Stimulated activated CD8-positive, alpha-beta memory T cell treated with anti-CD3 and anti-CD28 coated beads, Interleukin-7, amount 100 ng/mL, for 24 hours (primary cell): ENCODE measurements at regions not wholly inside any gene's neighbourhood (a gene's known extent, or its start where the extent isn't known, plus 50 kb on each side); places are given as distances from the start of the nearest gene placed in this dataset.
"Not testable (repeated sequence)": the region's sequence is repeated elsewhere in the genome, so short reads cannot be mapped to it uniquely, and the experiment has no call there.

Experiments
- DNase-seq: peaks from one replicate; pipeline ENCODE4 v3.0.0-alpha.2; 2020; ENCODE audit warnings: low read depth

DNA sequence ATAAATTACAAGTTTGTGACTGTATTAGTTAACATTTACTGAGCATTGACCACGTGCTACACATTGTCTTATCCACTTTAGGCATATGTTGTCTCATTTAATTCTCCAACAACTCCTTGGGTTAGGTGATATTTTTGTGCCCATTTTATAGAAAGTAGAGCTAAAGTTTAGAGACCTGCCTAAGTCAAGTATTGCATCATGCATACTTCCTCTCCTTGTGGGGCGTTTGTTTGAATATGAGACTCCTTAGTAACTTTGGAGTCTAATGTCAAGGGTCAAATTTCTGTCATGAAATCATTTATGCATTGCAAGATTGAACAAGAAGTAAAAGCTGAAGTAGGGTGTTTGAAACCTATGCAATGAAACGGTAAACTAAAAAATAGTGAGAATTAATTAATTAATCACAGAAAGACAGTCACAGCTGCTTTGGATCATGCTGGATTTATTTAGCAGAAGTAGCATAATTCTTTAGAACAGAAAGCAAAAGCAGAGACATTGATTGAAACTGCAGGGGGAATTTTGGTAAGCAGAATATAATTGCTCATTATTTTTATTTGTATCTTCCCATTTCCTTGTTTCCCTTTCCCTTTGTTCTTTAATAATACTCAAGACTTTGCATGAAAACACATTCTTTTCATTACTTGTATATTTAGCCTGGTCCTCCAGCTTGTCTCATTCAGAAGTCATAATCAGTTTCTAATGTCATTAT, 1374.4 kb upstream of the GJE1 start:
- DNase-seq: no peak

DNA sequence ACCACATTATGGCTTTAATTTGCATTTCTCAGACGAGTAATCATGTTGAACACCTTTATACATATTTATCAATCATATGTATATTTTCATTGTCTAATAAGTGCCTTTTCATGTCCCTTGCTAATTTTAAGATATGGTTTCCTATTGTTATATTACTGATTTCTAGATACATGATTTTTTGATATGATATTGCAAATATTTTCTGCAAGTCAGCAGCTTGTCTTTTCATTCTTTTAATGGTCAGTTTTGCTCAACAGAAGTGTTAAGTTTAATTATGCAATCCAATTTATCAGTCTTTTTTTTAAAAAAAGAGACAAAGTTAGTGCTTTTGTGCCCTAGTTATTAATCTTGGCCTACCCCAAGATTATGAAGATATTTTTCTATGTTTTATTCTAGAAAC, 1377.8 kb upstream of the CITED2 start:
- no peak for DNase-seq

DNA sequence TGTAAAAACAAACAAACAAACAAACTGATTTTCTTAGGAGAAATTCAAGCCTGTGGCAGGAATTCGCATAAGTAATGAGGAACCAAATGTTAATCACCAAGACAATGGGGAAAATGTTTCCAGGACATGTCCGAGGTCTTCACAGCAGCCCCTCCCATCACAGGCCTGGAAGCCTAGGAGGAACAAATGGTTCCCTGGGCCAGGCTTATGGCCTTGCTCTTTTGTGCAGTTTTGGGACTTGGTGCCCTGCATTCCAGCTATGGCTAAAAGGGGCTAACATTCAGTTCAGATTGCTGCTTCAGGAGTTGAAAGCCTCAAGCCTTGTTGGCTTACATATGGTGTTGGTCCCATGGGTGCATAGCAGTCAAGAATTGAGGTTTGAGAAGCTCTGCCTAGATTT, 1372.7 kb upstream of the CITED2 start:
- no peak for DNase-seq

DNA sequence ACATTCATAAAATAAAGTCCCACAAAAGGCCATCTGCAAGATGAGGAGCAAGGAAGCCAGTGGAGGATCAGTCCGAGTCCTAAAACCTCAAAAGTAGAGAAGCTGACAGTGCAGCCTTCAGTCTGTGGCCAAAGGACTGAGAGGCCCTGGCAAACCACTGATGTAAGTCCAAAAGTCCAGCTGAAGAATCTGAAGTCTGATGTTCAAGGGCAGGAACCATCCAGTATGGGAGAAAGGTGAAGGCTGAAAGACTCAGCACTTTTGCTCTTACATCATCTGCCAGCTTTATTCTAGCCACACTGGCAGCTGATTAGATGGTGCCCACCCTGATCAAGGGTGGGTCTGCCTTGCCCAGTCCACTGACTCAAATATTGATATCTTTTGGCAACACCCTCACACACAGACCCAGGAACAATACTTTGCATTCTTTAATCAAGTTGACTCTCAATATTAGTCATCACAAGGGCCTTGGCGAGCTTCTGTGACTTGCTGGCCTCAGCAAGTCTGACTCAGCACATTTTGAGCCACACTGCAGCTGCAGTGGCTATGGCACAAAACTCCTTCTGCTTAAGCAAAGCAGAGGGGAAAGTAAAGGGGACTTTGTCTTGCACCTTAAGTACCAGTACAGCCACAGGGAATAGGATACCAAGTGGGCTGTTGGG, 1370.3 kb upstream of the CITED2 start:
- DNase-seq: no peak

DNA sequence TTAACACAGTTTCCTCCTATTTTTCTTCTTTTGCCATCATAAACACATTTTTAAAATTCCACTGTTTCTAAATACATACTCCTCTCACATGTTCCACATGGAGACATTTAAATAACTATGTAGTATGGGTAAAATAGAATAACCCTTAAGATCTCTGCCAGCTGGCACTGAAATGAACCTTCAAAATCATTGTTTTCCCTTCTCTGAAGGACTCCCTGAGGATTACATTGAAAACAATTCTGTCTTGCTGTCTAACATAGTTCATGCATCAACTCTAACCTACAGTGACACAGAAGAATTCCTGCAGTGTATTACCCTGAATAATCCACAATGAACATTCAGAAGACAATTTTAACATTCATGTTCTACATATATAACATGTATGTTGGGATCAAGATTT, 1361.8 kb upstream of the CITED2 start:
- DNase-seq: no peak

DNA sequence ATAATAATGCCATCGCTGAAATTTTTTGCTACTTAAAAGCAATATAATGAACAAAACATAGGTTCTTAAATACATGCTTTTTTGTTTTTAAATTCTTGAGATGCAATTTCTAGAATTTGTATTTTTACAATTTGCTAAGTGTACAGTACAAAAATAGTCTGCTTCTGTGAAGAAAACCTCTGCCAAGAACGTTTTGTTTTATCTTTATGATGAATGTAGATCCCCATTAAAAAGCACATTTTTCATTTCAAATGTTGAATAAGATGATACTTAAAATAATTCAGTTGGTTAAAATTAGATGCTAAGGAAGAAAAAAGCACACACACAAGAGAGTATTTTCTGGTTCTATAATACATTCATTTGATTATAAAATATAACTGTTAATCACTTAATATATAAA, 1358.5 kb upstream of the CITED2 start:
- no peak for DNase-seq

DNA sequence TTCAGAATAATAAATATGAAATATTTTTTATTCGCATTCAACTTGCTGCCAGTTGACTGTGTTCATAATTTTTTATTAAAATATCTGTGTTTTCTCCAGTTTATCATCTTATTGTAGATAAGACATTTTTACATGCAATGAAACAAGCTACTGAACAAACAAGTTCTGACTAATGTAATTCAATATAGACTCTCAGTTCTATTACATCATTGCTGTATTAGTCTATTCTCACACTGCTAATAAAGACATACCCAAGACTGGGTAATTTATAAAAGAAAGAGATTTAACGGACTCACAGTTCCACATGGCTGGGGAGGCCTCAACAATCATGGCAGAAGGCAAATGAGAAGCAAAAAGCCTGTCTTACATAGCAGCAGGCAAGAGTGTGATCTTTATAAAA, 1357.7 kb upstream of the CITED2 start:
- no peak for DNase-seq

DNA sequence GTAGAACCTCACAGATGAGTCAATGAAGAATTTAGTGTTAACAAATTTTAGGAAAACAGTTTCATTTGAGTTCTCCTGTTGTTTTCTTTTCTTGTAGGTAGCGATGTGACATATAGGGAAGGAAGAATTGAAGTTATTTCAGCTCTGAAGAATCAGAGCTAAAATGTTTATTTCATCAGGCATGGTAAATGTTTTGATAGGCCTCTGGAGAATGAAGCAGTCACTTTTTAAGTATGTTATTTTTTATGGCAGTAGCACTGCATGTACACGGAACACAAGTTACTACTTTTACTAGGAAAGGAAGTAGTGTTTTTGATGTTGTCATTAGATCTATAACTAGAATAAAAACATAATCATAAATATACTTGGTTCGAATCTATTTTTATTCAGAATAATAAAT, 1357.3 kb upstream of the CITED2 start:
- DNase-seq: no peak

DNA sequence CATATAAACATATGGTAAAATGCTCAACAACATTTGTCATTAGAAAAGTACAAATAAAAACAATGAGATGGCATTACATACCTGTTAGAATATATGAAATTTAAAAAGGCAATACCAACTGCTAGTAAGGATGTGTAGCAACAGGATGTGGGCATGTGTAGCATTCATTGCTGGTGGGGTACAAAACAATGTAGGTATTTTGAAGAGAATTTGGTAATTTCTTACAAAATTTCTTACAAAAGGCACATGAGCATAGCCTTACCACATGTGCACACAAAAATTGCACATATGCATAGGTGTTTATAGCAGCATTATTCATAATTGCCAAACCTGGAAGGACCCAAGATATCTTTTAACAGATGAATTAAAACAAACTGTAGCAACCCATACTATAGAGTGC, 1355.1 kb upstream of the CITED2 start:
- DNase-seq: no peak

DNA sequence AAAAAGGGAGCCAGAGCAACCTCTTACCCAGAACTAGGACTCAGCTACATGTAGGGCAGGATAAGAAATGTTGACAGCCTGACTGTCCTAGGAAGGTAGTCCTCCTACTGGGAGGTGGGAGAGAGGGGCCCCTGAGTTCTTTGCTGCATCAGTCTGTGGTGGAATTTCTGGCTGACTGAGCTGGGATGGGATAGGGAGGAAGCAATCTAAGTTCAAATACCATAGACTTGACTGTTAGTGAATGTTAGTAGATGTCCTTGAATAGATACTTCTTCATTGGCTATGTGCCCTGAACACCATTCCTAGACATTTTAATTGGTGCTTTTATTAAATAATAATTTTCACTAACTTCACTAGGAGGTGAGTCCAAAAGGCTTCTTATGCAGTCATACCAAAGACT, 1343.6 kb upstream of the CITED2 start:
- no peak for DNase-seq

DNA sequence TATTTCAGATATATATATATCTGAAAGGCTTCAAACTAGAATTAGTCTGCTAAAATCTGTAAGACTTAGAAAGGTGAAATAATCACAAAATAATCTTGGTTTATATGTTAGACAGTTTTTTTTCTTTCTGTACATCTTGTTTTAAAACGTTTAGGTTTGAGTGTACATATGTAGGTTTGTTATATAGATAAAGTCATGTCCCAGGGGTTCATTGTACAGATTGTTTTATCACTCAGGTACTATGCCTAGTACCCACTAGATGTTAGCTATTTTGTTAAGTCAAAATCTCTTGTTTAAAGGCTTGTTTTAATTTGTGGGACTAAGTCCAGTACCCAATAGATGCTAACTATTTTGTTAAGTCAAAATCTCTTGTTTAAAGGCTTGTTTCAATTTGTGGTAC, 1339.0 kb upstream of the CITED2 start:
- DNase-seq: no peak

DNA sequence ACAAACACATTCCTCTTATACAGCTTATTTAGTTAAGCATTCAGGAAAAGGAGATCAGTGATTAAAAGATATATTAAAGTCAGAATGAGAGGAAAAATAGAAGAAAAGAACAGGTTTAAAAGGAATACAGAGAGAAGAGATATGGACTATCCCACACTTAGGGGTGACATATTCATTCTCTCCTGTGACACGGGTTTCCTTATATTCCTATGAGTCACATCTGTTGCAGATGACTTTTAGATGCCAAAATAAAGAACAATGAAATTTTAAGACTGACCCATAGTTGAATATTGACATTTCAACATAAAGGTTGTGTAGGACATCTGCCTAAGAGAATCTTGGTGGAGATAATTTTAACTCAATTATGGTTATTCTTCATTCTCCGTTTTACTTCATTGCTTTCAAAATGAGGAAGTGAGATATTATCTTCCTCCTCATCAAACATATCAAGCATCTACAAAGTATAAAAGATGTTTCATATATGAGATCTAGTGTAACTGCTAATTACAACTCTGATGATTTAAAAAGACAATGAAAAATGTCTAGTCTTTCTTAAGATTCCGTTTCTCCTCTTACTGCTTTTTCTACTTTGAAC, 1336.7 kb upstream of the CITED2 start:
- no peak for DNase-seq

DNA sequence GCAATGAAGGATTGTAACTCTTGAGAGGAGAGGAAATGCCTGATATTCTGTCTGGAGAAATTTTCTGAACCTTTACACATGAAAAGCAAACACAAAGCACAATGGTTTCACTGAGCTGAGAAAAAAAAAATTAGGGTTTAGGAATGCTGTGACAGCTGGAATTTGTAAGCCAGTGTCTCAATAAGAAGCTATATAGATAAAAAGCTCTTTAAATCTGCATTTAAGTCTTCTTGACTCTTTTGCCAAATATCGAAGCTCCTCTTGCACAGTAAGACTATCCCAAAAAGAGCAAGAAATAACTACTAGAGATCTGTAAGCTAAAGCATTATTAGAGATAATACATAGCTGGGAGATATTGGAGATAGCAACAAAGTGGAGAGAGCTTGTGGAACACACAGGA, 1334.0 kb upstream of the CITED2 start:
- DNase-seq: no peak

DNA sequence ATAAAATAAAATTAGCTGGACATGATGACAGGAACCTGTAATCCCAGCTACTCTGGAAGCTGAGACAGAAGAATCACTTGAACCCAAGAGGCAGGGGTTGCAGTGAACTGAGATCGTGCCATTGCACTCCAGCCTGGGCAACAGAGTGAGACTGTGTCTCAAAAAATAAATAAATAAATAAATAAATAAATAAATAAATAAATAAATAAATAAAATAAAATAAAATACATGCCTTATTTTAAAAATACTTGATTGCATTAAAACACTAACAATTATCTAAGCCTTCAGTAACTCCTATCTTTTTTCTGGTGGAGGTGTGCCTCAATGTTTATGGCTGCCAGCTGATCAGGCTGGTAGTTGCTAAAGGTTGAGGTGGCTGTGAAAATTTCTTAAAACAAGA, 1329.6 kb upstream of the CITED2 start:
- DNase-seq: not testable (repeated sequence)

DNA sequence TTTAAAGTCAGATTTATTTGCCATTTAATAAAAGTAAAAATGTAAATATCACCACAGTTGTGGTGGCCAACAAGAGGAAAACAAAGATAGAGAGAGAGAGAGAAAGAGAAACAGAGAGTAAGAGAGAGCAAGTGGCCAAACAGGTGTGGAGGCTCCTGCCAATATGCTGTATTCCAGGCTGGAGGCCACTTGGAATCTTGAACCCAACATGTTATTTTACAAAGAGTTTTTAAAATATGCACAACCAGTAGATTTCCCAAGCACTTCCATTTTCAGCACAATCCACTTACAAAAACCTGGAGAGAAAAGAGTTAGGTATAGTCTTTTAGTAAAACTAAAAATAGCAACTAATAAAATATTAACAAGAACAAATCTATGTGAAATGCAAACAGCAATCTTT, 1323.1 kb upstream of the CITED2 start:
- DNase-seq: no peak

DNA sequence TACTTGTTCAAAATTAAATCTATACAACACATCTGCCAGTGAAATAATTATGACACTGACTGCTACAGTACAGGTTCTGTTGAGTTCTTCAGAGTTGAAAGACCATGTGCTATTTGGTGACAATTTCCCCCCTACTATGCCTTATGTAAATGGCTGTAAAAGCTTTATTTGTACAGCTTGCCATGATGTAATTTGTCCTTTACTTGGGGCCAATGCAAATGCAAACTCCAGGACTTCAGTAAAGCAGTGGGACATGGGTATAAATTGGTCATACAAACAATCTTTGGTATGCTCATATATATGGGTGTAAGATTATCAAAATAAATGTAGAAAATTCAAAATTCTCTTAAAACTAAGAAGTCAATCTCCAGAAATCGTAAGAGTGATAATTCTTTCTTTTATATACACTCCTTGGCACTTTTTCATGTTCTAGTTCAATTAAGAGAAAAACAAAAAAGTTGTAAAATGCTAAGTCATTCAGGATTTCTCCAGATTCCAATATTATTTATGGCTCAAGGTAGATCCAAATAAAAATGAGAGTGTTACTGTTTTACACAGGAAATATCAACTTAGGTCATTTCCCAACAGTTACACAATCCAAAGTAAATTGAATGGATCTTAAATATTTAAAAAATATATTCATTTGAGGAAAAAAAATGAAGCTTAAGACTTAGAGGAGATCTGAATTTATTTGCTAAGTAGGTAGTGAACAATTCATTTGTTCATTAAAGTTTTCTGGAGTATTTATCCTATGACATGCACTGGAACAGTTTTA, 1310.5 kb upstream of the CITED2 start:
- DNase-seq: no peak

DNA sequence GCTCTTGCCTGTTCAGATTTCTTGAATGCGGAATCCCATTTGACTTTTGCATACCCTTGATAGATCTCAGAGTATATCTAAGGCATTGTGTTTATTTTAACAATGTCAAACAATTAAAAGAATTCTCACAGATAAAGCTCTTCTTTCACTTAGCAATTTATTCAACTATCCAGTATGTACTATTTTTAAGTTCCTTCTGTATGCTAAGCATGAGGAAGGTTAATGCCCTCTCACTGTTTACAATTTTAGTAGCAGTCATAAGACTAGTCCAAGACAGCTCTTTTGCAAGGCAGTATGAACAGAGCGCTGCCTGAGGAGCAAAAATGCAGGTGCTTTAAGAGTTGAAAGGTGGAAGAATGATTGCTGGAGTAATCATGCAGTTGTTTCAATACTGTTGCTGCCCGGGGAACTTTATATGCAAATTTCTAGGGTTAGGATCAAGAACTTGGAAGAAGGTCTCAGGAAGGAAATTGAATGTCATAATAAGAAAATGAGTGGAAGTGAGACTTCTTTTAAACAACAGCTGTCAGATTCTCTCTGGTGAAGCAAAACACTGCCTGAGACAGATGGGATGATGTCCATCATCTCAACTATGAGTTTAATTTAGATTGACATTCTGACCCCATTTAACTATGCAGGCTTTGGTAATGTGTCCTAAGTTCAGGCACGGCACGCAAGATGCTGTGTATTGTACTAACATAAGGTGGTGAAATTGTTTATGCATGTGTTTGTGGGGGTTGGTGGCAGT, 1303.5 kb upstream of the CITED2 start:
- no peak for DNase-seq

DNA sequence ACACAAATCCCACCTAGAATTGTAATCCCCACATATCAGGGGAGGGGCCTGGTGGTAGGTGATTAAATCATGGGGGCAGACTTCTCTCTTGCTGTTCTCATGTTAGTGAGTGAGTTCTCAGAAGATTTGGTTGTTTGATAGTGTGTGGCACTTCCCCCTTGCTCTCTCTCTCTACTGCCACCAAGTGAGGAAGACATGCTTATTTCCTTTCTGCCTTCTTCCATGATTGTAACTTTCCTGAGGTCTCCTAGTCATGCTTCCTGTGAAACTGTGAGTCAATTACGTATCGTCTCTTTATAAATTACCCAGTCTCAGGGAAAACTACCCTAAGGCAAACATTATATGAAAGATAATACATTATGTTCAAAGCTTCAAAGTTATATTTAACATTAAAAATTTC, 1297.5 kb upstream of the CITED2 start:
- DNase-seq: no peak

DNA sequence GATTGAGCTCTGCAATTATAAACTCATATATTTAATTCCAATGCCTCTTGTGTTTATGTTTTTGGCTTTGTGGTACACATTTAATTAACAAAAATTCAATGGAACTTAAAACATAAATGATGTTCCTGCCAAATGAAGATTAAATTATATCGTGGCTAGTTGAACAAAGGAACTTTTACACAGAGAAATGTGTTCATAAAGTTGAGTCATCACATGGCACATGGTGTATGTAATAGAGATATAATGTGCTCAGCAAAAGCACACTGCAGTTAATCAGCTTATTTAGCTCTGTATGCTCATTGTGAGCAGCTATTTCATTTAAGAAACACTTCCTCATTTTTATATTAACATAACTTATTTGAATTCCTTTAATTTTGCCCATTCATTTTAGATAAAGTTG, 1295.6 kb upstream of the CITED2 start:
- DNase-seq: no peak

DNA sequence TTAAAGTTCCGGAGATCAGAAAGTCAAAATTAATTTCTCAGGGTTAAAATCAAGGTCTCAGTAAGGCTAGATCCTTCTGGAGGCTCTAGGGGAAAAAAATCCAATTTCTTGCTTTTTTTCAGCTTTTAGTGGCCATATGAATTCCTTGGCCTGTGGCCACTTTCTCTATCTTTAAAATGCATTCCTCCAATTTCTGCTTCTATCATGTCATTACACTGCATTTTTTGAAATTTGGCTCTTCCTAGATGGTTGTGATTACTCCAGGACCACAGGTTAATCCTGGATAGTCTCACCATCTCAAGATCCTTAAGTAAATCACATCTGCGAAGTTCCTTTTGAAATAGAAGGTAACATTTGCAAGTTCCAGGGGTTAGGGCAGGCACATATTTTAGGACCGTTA, 1294.9 kb upstream of the CITED2 start:
- no peak for DNase-seq

DNA sequence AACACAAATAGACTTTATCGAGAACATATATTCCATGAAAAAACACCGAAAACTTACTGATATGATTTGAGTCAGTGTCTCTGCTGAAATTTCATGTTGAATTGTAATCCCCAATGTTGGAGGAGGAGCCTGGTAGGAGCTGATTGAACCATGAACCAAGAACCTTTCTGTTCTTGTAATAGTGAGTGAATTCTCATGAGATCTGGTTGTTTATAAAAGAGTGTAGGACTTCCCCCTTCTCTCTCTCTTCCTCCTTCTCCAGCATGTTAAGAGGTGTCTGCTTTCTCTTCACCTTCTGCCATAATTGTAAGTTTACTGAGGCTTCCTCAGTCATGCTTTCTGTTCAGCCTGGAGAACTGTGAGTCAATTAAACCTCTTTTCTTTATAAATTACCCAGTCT, 1289.3 kb upstream of the CITED2 start:
- no peak for DNase-seq

DNA sequence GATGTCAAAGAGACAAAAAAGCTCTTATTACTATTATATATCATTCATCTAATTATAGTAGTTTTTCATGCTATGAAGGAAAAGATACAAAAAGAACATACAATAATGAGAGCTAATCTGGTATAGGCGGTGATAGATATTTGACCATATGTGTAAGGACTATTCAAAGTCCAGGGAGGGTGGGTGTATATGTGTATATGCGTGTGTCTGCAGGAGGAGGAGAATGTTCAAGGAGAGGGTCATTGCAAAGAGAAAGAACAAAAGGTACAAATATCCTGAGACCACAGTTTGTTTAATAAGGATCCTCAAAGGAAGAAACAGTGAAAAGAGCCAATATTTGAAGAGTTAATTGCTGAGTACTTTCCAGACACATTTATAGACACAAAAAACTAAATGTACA, 1288.6 kb upstream of the CITED2 start:
- DNase-seq: no peak
